ENCODE measurements at regions not wholly inside any gene's neighbourhood (a gene's known extent, or its start where the extent isn't known, plus 50 kb on each side); places are given as distances from the start of the nearest gene placed in this dataset.

- TF ChIP-seq SIN3A (IDR thresholded peaks at IDR 0.05; ENCODE audit: borderline replicate concordance, insufficient read depth, low read length) (no peak), REST (IDR thresholded peaks at IDR 0.05; ENCODE audit: insufficient read depth in 1 of 2, low read depth in 2 of 2, low read length in 2 of 2) (no peak), POLR2AphosphoS5 (IDR thresholded peaks at IDR 0.05; ENCODE audit: low read depth, low read length) (no peak), TAF1 (IDR thresholded peaks at IDR 0.05; ENCODE audit: borderline replicate concordance, insufficient read depth, low read length) (no peak), FOXP2 (optimal IDR thresholded peaks at IDR 0.05; ENCODE audit: borderline replicate concordance, extremely low read depth, extremely low read length, insufficient read depth) (no peak)
Measured at GRCh38 chr17:31750578-31750977, 108.5 kb downstream of the COPRS start.
